Activated B cell treated with CpG ODN at 0.5 μM for 24 hours (primary cell): ENCODE measurements at regions not wholly inside any gene's neighbourhood (a gene's known extent, or its start where the extent isn't known, plus 50 kb on each side); places are given as distances from the start of the nearest gene placed in this dataset.

Experiments
- ATAC-seq: fragments of 200-7000 bp; cut with Tn5 transposase; one replicate; pipeline ENCODE4 v1.10.0; 2021; ENCODE audit warnings: low read depth, mild to moderate bottlenecking, moderate library complexity
- CTCF ChIA-PET: fragments of 350-600 bp; sonication (Branson Sonifier 250); formaldehyde crosslinking; loops from one replicate; lab custom pipeline; 2021; ENCODE audit warnings: antibody characterized with exemption; lab: Charles Lee
- POLR2A ChIA-PET: fragments of 350-600 bp; sonication (Branson Sonifier 250); formaldehyde crosslinking; loops from one replicate; lab custom pipeline; 2021; ENCODE audit warnings: antibody characterized with exemption; lab: Charles Lee
- DNase-seq: peaks from one replicate; pipeline ENCODE4 v3.0.0; 2022
- H3K27ac Mint-ChIP-seq: one replicate; pipeline ENCODE4 v1.8.0; 2020; ENCODE audit warnings: mixed read lengths
- H3K27me3 Mint-ChIP-seq: one replicate; pipeline ENCODE4 v1.8.0; 2021; ENCODE audit warnings: mixed read lengths
- H3K36me3 Mint-ChIP-seq: one replicate; pipeline ENCODE4 v1.8.0; 2021; ENCODE audit warnings: low read depth, mixed read lengths
- H3K4me1 Mint-ChIP-seq: one replicate; pipeline ENCODE4 v1.8.0; 2021; ENCODE audit warnings: mixed read lengths
- H3K4me3 Mint-ChIP-seq: one replicate; pipeline ENCODE4 v1.8.0; 2020; ENCODE audit warnings: mild to moderate bottlenecking, mixed read lengths
- H3K9me3 Mint-ChIP-seq: one replicate; pipeline ENCODE4 v1.8.0; 2020; ENCODE audit warnings: mixed read lengths
- CTCF ChIP-seq: fragments of 200-600 bp; IDR thresholded peaks from one replicate; pipeline ENCODE4 v1.8.0; 2022; ENCODE audit warnings: antibody characterized with exemption, mild to moderate bottlenecking
- intact Hi-C: fragments of 100-400 bp; cut with micrococcal nuclease; formaldehyde crosslinking; loops from one replicate; pipeline ENCODE4 v1.15.1; 2024

GRCh38 chr6:11640486-11640885, 102.9 kb downstream of the TMEM170B start:
- intact Hi-C loops: no loop called here
- ChIA-PET CTCF (no interaction called here), POLR2A (no interaction called here)
- Mint-ChIP-seq H3K27me3 (peaks cover 3% of the 10 kb centered on the region), H3K9me3 (no peaks in the 10 kb centered on the region), H3K4me3 (no peak overlapping the region), H3K4me1 (no peaks in the 10 kb centered on the region), H3K27ac (no peak overlapping the region), H3K36me3 (no peaks in the 10 kb centered on the region)
- DNase-seq (no peak), ATAC-seq (no peak)
- TF ChIP-seq CTCF: no peak

GRCh38 chr6:11644071-11644470, 106.5 kb downstream of the TMEM170B start:
- Mint-ChIP-seq H3K27ac (no peak overlapping the region), H3K36me3 (no peaks in the 10 kb centered on the region), H3K27me3 (peaks cover 8% of the 10 kb centered on the region), H3K9me3 (peaks cover 7% of the 10 kb centered on the region), H3K4me3 (no peak overlapping the region), H3K4me1 (no peaks in the 10 kb centered on the region)
- intact Hi-C loops: no loop called here
- no peak for TF ChIP-seq CTCF
- ChIA-PET CTCF (no interaction called here), POLR2A (no interaction called here)
- no peak for ATAC-seq
- no peak for DNase-seq

- no peak overlapping the region for H3K4me3 Mint-ChIP-seq
- intact Hi-C loops: no loop called here
- no peaks in the 10 kb centered on the region for H3K4me1 Mint-ChIP-seq
These were observed 107.1 kb downstream of the TMEM170B start for GRCh38 chr6:11644601-11645000.

GRCh38 chr6:11645016-11645415, 107.5 kb downstream of the TMEM170B start:
- POLR2A ChIA-PET: no interaction called here
- no peak for ATAC-seq
- H3K4me3 Mint-ChIP-seq: no peak overlapping the region
- intact Hi-C loops: no loop called here
- peaks cover 11% of the 10 kb centered on the region for H3K27me3 Mint-ChIP-seq
- TF ChIP-seq CTCF: no peak
- H3K9me3 Mint-ChIP-seq: peaks cover 7% of the 10 kb centered on the region
- no peak overlapping the region for H3K27ac Mint-ChIP-seq
- no peaks in the 10 kb centered on the region for H3K36me3 Mint-ChIP-seq
- H3K4me1 Mint-ChIP-seq: no peaks in the 10 kb centered on the region
- CTCF ChIA-PET: no interaction called here
- DNase-seq: no peak

More at GRCh38 chr6:11644601-11645000, 107.1 kb downstream of the TMEM170B start:
- CTCF ChIA-PET: no interaction called here
- Mint-ChIP-seq H3K27ac (no peak overlapping the region), H3K27me3 (peaks cover 11% of the 10 kb centered on the region), H3K36me3 (no peaks in the 10 kb centered on the region), H3K9me3 (peaks cover 7% of the 10 kb centered on the region)
- POLR2A ChIA-PET: no interaction called here
- no peak for TF ChIP-seq CTCF
- ATAC-seq (no peak), DNase-seq (no peak)

- H3K4me1 Mint-ChIP-seq: no peaks in the 10 kb centered on the region
- ATAC-seq (no peak), DNase-seq (no peak)
- peaks cover 11% of the 10 kb centered on the region for H3K27me3 Mint-ChIP-seq
- no peak for TF ChIP-seq CTCF
- intact Hi-C loops: no loop called here
- ChIA-PET CTCF (no interaction called here), POLR2A (no interaction called here)
- peaks cover 7% of the 10 kb centered on the region for H3K9me3 Mint-ChIP-seq
- no peak overlapping the region for H3K27ac Mint-ChIP-seq
- H3K4me3 Mint-ChIP-seq: no peak overlapping the region
- no peaks in the 10 kb centered on the region for H3K36me3 Mint-ChIP-seq
These were observed 110.9 kb downstream of the TMEM170B start for GRCh38 chr6:11648436-11648775.
